ENCODE measurements at regions not wholly inside any gene's neighbourhood (a gene's known extent, or its start where the extent isn't known, plus 50 kb on each side); places are given as distances from the start of the nearest gene placed in this dataset.

GRCh38 chr10:114758331-114758730 lies 63.2 kb upstream of the FHIP2A start:
- DNase-seq (ENCODE audit: low spot score), result no peak
- Histone ChIP-seq H3K9me2 (replicated peaks; ENCODE audit: insufficient read depth) (no peaks in the 10 kb centered on the region), H3K4me2 (no peak overlapping the region), H3K27me3 (no peaks in the 10 kb centered on the region), H4K20me1 (ENCODE audit: insufficient read depth, poor library complexity, severe bottlenecking) (no peaks in the 10 kb centered on the region), H3K4me1 (ENCODE audit: insufficient read depth) (peaks cover 7% of the 10 kb centered on the region), H3K27ac (no peak overlapping the region), H3K9me3 (ENCODE audit: low read depth) (no peaks in the 10 kb centered on the region), H3K4me3 (no peak overlapping the region), H3K36me3 (replicated peaks; ENCODE audit: insufficient read depth, low read depth) (no peaks in the 10 kb centered on the region), H2AFZ (no peak overlapping the region), H3K79me2 (no peaks in the 10 kb centered on the region)
- TF ChIP-seq EZH2phosphoT487 (IDR thresholded peaks at IDR 0.05; ENCODE audit: low read depth, severe bottlenecking, unreplicated experiment) (no peak), EZH2 (IDR thresholded peaks at IDR 0.05; ENCODE audit: borderline replicate concordance) (no peak)
- TF ChIP-seq, protein P1, sequence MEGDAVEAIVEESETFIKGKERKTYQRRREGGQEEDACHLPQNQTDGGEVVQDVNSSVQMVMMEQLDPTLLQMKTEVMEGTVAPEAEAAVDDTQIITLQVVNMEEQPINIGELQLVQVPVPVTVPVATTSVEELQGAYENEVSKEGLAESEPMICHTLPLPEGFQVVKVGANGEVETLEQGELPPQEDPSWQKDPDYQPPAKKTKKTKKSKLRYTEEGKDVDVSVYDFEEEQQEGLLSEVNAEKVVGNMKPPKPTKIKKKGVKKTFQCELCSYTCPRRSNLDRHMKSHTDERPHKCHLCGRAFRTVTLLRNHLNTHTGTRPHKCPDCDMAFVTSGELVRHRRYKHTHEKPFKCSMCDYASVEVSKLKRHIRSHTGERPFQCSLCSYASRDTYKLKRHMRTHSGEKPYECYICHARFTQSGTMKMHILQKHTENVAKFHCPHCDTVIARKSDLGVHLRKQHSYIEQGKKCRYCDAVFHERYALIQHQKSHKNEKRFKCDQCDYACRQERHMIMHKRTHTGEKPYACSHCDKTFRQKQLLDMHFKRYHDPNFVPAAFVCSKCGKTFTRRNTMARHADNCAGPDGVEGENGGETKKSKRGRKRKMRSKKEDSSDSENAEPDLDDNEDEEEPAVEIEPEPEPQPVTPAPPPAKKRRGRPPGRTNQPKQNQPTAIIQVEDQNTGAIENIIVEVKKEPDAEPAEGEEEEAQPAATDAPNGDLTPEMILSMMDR (IDR thresholded peaks at IDR 0.05; ENCODE audit: poor library complexity), result no peak
- WGBS (ENCODE audit: low lambda C conversion rate, missing lambda C conversion rate), result 72% methylated on average over 1 of the region's 1 CpG

DNA sequence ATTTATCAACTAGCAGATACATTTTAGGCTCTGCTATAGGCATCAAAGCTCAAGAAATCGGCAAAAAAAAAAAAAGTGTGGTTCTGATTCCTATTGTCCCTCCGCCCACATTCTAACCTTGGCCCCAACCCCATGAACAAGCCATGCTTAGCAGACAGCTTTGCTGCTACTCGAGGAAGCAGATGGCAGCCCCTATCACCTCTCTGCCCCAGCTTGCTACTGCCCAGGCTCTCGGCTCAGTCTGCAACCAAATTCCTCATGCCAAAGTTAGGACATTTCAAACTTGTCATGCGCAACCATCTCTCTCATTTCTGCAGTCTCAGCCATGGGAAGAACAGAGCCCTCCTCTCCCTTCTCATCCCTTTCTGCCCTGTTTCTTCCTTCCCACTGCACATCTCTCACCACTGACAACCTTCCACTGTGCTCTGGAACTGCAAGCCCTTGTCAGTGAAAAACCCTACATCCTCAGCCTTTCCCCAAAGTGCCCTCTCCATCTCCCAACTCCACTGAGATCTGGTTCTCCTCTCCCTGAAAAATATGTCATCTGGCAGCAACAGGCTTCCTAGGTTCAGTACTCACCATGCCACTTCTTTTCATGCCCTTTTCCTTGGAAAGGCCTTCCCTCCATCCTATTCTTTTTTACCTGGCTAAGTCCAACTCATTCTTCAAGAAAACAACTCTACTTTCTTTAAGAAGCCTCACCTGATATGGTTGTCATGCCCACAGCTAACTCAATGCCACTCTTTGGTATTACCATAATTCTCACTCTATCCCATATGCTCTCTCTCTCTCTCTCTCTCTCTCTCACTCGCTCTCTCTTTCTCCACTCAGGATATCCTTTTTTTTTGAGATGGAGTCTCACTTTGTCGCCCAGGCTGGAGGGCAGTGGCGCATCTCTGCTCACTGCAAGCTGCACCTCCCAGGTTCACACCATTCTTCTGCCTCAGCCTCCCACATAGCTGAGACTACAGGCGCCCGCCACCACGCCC lies 60.1 kb upstream of the FHIP2A start:
- Histone ChIP-seq H3K9me3 (ENCODE audit: low read depth) (no peaks in the 10 kb centered on the region), H3K4me3 (no peak overlapping the region), H3K27me3 (no peaks in the 10 kb centered on the region), H3K4me1 (ENCODE audit: insufficient read depth) (no peaks in the 10 kb centered on the region), H4K20me1 (ENCODE audit: insufficient read depth, poor library complexity, severe bottlenecking) (no peaks in the 10 kb centered on the region), H2AFZ (no peak overlapping the region), H3K36me3 (replicated peaks; ENCODE audit: insufficient read depth, low read depth) (no peaks in the 10 kb centered on the region), H3K27ac (no peak overlapping the region), H3K79me2 (peaks cover 13% of the 10 kb centered on the region), H3K9me2 (replicated peaks; ENCODE audit: insufficient read depth) (no peaks in the 10 kb centered on the region), H3K4me2 (no peak overlapping the region)
- WGBS (ENCODE audit: low lambda C conversion rate, missing lambda C conversion rate), result 93% methylated on average over 11 of the region's 11 CpGs
- DNase-seq (ENCODE audit: low spot score), result no peak
- no peak for TF ChIP-seq EZH2phosphoT487 (IDR thresholded peaks at IDR 0.05; ENCODE audit: low read depth, severe bottlenecking, unreplicated experiment)
- TF ChIP-seq, protein P1 (IDR thresholded peaks at IDR 0.05; ENCODE audit: poor library complexity), result no peak
- TF ChIP-seq EZH2 (IDR thresholded peaks at IDR 0.05; ENCODE audit: borderline replicate concordance), result no peak

- 93% methylated on average over 5 of the region's 5 CpGs for WGBS (ENCODE audit: low lambda C conversion rate, missing lambda C conversion rate)
- no peaks in the 10 kb centered on the region for H3K36me3 ChIP-seq (replicated peaks; ENCODE audit: insufficient read depth, low read depth)
Measured at GRCh38 chr10:114762811-114763210, 58.8 kb upstream of the FHIP2A start.

More at GRCh38 chr10:114762811-114763210, 58.8 kb upstream of the FHIP2A start:
- H3K79me2 ChIP-seq, result peaks cover 13% of the 10 kb centered on the region
- H3K27me3 ChIP-seq, result no peaks in the 10 kb centered on the region
- no peak overlapping the region for H3K4me2 ChIP-seq
- no peak overlapping the region for H3K4me3 ChIP-seq
- no peaks in the 10 kb centered on the region for H3K9me3 ChIP-seq (ENCODE audit: low read depth)
- H3K9me2 ChIP-seq (replicated peaks; ENCODE audit: insufficient read depth), result no peaks in the 10 kb centered on the region
- H4K20me1 ChIP-seq (ENCODE audit: insufficient read depth, poor library complexity, severe bottlenecking), result no peaks in the 10 kb centered on the region
- H2AFZ ChIP-seq, result no peak overlapping the region
- no peaks in the 10 kb centered on the region for H3K4me1 ChIP-seq (ENCODE audit: insufficient read depth)
- H3K27ac ChIP-seq, result no peak overlapping the region
- DNase-seq (ENCODE audit: low spot score), result no peak
- TF ChIP-seq EZH2phosphoT487 (IDR thresholded peaks at IDR 0.05; ENCODE audit: low read depth, severe bottlenecking, unreplicated experiment), result no peak
- TF ChIP-seq, protein P1 (IDR thresholded peaks at IDR 0.05; ENCODE audit: poor library complexity), result no peak
- TF ChIP-seq EZH2 (IDR thresholded peaks at IDR 0.05; ENCODE audit: borderline replicate concordance), result no peak
